GM18511 (cell line): ENCODE measurements at regions not wholly inside any gene's neighbourhood (a gene's known extent, or its start where the extent isn't known, plus 50 kb on each side); places are given as distances from the start of the nearest gene placed in this dataset.
"Not testable (repeated sequence)": the region's sequence is repeated elsewhere in the genome, so short reads cannot be mapped to it uniquely, and the experiment has no call there.

Source experiments
- ATAC-seq: cut with Tn5 transposase; IDR thresholded peaks from one replicate; pipeline ENCODE4 v1.9.1; 2021; ENCODE audit warnings: mild to moderate bottlenecking, moderate library complexity; ENCODE audit not compliant: unreplicated experiment

GRCh38 chr6:69623357-69623756 is 173.5 kb downstream of the LMBRD1 start:
- no peak for ATAC-seq

- no peak for ATAC-seq
Measured at GRCh38 chr6:69622924-69623323, 173.9 kb downstream of the LMBRD1 start.

- no peak for ATAC-seq
Measured at GRCh38 chr6:69622230-69622629, 174.6 kb downstream of the LMBRD1 start.

- no peak for ATAC-seq
Measured at GRCh38 chr6:69617163-69617562, 179.6 kb downstream of the LMBRD1 start.

GRCh38 chr6:69609836-69610472 is 186.9 kb downstream of the LMBRD1 start:
- no peak for ATAC-seq

- ATAC-seq = no peak
Measured at GRCh38 chr6:69601132-69601531, 195.7 kb downstream of the LMBRD1 start.

GRCh38 chr6:69594405-69594804 is 202.4 kb downstream of the LMBRD1 start:
- ATAC-seq = no peak

- no peak for ATAC-seq
Measured at GRCh38 chr6:69593706-69594105, 203.1 kb downstream of the LMBRD1 start.

GRCh38 chr6:69589626-69590025 is 207.2 kb downstream of the LMBRD1 start:
- no peak for ATAC-seq

GRCh38 chr6:69584913-69585729 is 211.7 kb downstream of the LMBRD1 start:
- peak; percentile 95 for ATAC-seq

- no peak for ATAC-seq
Measured at GRCh38 chr6:69584536-69584912, 212.3 kb downstream of the LMBRD1 start.

GRCh38 chr6:69581581-69581980 is 215.2 kb downstream of the LMBRD1 start:
- no peak for ATAC-seq

GRCh38 chr6:69580706-69581105 is 216.1 kb downstream of the LMBRD1 start:
- no peak for ATAC-seq

- no peak for ATAC-seq
Measured at GRCh38 chr6:69578361-69578890, 218.4 kb downstream of the LMBRD1 start.

- no peak for ATAC-seq
Measured at GRCh38 chr6:69571234-69571633, 225.6 kb downstream of the LMBRD1 start.

GRCh38 chr6:69570106-69570505 is 226.7 kb downstream of the LMBRD1 start:
- ATAC-seq = no peak

- ATAC-seq = not testable (repeated sequence)
Measured at GRCh38 chr6:69560597-69560996, 236.2 kb downstream of the LMBRD1 start.

- no peak for ATAC-seq
Measured at GRCh38 chr6:69555088-69555638, 241.6 kb downstream of the LMBRD1 start.

- peak; percentile 57 for ATAC-seq
Measured at GRCh38 chr6:69542494-69542893, 254.3 kb downstream of the LMBRD1 start.

GRCh38 chr6:69527921-69528476 is 268.8 kb downstream of the LMBRD1 start:
- no peak for ATAC-seq

- ATAC-seq = not testable (repeated sequence)
Measured at GRCh38 chr6:69515480-69515879, 281.3 kb downstream of the LMBRD1 start.

- no peak for ATAC-seq
Measured at GRCh38 chr6:69494595-69494994, 302.2 kb downstream of the LMBRD1 start.
